Left cardiac atrium (tissue), 4 donors: ENCODE measurements at regions not wholly inside any gene's neighbourhood (a gene's known extent, or its start where the extent isn't known, plus 50 kb on each side); places are given as distances from the start of the nearest gene placed in this dataset.
"Not testable (repeated sequence)": the region's sequence is repeated elsewhere in the genome, so short reads cannot be mapped to it uniquely, and the experiment has no call there.

Experiments used
- ATAC-seq, 2 donors: fragments of 200-7000 bp; cut with Tn5 transposase; one replicate each; pipeline ENCODE4 v1.9.1; 2020; ENCODE audit warnings: mild to moderate bottlenecking in 2 of 2, moderate library complexity in 2 of 2
- DNase-seq: peaks from one replicate; pipeline ENCODE4 v3.0.0-alpha.2; 2020
- intact Hi-C, 2 donors: fragments of 100-400 bp; cut with DNase I; formaldehyde crosslinking; loops; one replicate each; pipeline versions ENCODE4 v1.14.1 to v1.15.1; 2022 to 2023
- donor health status: DM: no; HTN: yes; CAD: no.
- donor health status: DM: no; HTN: yes; CAD: no; lungs with severe emphysema.
- donor health status: DM: yes; HTN: yes; CAD: no.
- donor health status: Dilated cardiomyopathy.

- intact Hi-C loops, ATAC-seq, DNase-seq: not testable (repeated sequence)
Observed at GRCh38 chr1:70795064-70795463, 252.6 kb downstream of the PTGER3 start.

DNA sequence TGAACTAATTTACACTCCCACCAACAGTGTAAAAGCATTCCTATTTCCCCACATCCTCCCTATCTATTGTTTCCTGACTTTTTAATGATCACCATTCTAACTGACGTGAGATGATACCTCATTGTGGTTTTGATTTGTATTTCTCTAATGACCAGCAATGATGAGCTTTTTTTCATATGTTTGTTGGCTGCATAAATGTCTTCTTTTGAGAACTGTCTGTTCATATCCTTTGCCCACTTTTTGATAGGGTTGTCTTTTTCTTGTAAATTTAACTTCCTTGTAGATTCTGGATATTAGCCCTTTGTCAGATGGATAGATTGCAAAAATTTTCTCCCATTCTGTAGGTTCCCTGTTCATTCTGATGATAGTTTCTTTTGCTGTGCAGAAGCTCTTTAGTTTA lies 251.3 kb downstream of the PTGER3 start:
- ATAC-seq: not testable (repeated sequence)

GRCh38 chr1:70802625-70803024 lies 245.0 kb downstream of the PTGER3 start:
- ATAC-seq, DNase-seq, intact Hi-C loops: not testable (repeated sequence)

More for the DNA sequence above, 251.3 kb downstream of the PTGER3 start:
- intact Hi-C loops, DNase-seq: not testable (repeated sequence)

- intact Hi-C loops: no loop called here
- ATAC-seq (no peak), DNase-seq (no peak)
Observed at GRCh38 chr1:70805641-70806040, 242.0 kb downstream of the PTGER3 start.

GRCh38 chr1:70807088-70807664 lies 240.4 kb downstream of the PTGER3 start:
- intact Hi-C loops: no loop called here
- ATAC-seq: no peak
- no peak for DNase-seq

DNA sequence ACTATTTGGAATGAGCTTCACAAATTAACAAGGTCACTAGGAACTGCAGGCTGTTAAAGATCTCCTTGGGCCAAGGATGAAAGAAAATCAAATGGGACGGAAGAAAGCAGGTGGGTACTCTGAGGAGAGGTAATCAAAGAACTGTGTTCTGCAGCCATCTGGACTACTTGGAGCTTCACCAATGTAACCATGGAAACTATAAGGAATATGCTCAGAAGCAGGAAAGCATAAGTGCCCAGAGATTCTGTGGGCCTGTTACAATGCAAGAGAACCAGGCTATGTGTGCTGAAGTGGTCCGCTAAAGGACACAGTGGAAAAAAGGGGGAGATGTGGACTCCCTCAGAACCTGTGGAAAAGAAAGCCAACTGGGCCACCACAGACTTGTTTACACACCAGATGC lies 238.5 kb downstream of the PTGER3 start:
- no peak for DNase-seq
- intact Hi-C loops: no loop called here
- no peak for ATAC-seq

- ATAC-seq (no peak), DNase-seq (no peak)
- intact Hi-C loops: no loop called here
Observed at GRCh38 chr1:70811815-70812214, 235.8 kb downstream of the PTGER3 start.

DNA sequence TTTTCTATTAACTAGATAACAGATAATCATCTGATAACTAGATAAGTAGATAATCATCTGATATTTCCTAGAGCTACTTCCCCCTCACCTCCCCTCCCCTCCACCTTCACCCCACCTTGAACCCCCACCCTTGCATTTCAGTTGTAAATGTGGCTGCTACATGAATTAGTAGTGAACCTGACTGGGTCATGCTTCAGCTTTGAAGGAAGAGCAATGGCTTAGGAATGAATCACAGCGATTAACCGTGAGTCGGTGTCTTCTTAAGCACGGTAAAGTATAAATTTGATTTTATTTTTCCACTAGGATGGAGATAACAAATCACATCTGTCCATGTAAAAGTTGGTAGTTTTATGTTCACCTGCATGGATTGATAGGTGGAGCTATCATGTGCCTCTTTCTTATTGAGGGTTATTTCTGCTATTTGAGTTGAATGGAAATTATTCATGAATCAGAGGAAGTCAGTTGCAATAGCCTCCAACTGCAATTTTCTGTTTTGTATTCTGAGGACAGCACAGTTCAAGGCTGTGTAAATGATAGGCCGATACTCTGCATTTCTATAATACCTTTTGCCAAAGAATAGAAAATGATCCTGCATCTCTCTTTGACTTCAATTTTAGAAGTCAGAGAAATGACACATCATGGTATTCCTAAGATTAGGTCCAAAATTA lies 235.0 kb downstream of the PTGER3 start:
- DNase-seq: no peak
- ATAC-seq: no peak
- intact Hi-C loops: no loop called here

DNA sequence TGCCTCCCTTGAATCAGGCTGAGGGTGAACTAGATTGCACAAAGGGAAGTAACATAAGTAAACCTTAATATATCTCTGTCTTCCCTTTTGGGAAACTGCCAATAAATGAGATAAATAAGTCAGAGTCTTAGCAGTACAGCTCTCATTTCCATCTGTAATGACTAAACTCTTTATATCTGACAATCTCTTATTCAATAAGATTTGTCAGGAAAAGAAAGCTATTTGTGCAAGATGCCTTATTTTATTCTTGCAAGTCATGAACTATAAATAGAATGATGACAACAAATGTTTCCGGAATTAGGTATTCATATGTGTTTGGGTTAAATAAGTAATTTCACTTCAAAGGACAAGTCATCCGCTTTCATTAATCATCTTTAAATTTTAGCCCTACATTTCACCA lies 229.2 kb downstream of the PTGER3 start:
- ATAC-seq (peak in 1 of 2 donors; percentile 67), DNase-seq (no peak)
- intact Hi-C loops: no loop called here

DNA sequence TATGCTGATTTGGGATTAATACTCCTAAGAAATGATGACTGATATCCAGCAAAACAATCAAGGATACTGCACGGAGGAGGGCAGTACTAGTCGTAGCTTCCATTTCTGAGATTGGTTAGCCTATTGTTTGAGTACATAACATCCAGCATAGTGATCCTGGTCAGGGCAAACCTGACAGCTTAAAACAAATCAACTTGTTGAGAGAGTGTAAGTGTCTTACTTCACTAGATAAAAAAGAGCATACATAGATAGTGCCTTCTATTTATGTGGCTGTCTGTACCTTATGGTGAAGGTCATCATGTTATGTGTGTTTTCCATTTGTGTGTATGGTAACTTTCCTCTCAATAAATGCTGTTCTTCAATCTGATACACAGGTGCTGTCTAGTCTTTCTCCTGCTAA lies 228.4 kb downstream of the PTGER3 start:
- DNase-seq (no peak), ATAC-seq (no peak)
- intact Hi-C loops: no loop called here

GRCh38 chr1:70819785-70820184 lies 227.8 kb downstream of the PTGER3 start:
- intact Hi-C loops: no loop called here
- no peak for DNase-seq
- no peak for ATAC-seq

DNA sequence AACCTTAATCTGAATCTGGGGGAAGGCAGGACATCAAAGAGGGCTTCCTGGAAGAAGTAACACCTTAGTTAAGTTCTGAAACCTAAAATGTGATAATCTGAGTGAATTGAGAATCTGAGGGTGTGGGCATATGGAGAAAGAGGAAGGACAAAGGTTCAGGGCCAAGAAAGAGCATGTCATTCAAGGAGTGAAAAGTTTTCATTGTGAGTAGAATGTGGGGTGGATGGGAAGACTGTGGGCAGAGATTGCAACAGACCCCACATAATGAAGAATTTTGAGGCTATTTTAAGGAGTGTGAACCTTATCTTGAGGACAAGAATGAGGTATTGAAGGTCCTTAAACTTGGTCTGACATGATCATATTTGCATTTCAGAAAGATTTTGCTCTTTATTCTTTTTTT lies 227.2 kb downstream of the PTGER3 start:
- no peak for DNase-seq
- intact Hi-C loops: no loop called here

GRCh38 chr1:70820995-70821394 lies 226.6 kb downstream of the PTGER3 start:
- ATAC-seq: no peak
- DNase-seq: no peak

More for the DNA sequence above, 227.2 kb downstream of the PTGER3 start:
- no peak for ATAC-seq

GRCh38 chr1:70826428-70826827 lies 221.2 kb downstream of the PTGER3 start:
- DNase-seq (no peak), ATAC-seq (no peak)
- intact Hi-C loops: no loop called here

More at GRCh38 chr1:70820995-70821394, 226.6 kb downstream of the PTGER3 start:
- intact Hi-C loops: no loop called here

DNA sequence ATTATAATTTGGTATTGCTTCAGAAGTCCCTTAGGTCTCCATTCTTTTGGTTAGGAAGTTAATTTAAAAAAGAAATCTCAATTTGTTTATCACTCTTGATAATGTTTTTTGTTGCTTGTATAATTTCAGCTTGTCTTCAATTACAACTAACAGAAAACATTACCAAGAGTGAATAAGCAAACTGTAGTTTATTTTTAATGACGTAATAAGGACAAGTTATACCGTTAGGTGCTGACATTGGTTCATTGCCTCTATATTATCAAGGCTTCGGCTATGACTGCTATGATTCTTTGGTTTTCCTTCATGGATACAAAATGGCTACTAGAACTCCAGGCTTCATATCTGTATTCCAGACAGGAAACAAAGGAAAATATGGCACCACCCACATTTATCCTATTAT lies 220.6 kb downstream of the PTGER3 start:
- ATAC-seq: no peak
- no peak for DNase-seq
- intact Hi-C loops: no loop called here

- DNase-seq: no peak
- ATAC-seq: no peak
- intact Hi-C loops: no loop called here
Observed at GRCh38 chr1:70828177-70828576, 219.4 kb downstream of the PTGER3 start.

- intact Hi-C loops, DNase-seq, ATAC-seq: not testable (repeated sequence)
Observed at GRCh38 chr1:70834365-70834764, 213.3 kb downstream of the PTGER3 start.

- intact Hi-C loops: no loop called here
- ATAC-seq (no peak), DNase-seq (no peak)
Observed at GRCh38 chr1:70836456-70836855, 211.2 kb downstream of the PTGER3 start.

- DNase-seq (no peak), ATAC-seq (peak in 1 of 2 donors; percentile 78)
- intact Hi-C loops: no loop called here
Observed at GRCh38 chr1:70840260-70840953, 207.2 kb downstream of the PTGER3 start.

DNA sequence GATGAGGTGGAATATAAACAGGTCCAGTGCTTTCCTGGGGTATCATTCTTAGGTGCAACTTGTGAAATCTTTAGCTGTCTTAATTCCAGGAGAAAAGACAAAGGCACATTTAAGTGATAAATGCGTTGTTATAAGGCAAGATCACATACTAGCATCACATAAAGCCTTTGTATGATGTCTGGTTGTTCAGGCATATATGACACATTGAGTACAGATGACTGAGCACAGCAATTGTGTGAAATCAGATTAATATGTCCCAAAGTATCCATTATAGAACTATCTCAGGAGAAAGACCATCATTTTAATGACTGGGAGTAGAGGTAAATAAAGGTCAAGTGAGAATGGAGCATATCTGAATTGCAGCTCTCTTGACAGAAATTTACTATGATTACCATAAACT lies 205.1 kb downstream of the PTGER3 start:
- no peak for DNase-seq
- intact Hi-C loops: no loop called here
- no peak for ATAC-seq

DNA sequence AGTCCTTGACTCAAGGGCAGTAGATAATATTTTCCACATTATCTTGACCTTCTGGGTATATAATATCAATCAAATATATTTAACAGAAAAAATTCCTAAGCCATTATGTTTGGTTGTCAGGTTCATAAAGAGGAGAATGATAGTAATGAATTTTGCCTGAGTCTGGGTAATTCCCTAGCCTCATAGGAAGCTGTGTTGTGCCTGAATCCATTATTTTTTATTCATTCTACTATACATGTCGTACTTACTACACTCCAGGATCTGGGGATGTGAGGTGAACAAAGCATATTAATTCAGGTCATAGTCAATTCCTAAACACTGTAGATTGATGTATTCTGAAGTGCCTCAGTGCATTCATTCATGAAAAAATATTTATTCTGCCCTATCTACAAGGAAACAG lies 204.2 kb downstream of the PTGER3 start:
- intact Hi-C loops: no loop called here
- ATAC-seq (no peak), DNase-seq (no peak)
